Stromal cell of bone marrow (primary cell): ENCODE measurements at regions not wholly inside any gene's neighbourhood (a gene's known extent, or its start where the extent isn't known, plus 50 kb on each side); places are given as distances from the start of the nearest gene placed in this dataset.

Experiments used
- DNase-seq: peaks from one replicate; pipeline ENCODE4 v3.0.0-alpha.2; 2012; ENCODE audit warnings: low read depth

GRCh38 chr15:95874637-95875036, 455.9 kb upstream of the NR2F2 start:
- DNase-seq: no peak

GRCh38 chr15:95875121-95875643, 455.3 kb upstream of the NR2F2 start:
- DNase-seq: peak; percentile 73

GRCh38 chr15:95880031-95880570, 450.4 kb upstream of the NR2F2 start:
- no peak for DNase-seq

GRCh38 chr15:95880630-95881029, 449.9 kb upstream of the NR2F2 start:
- no peak for DNase-seq

GRCh38 chr15:95883064-95883463, 447.4 kb upstream of the NR2F2 start:
- no peak for DNase-seq

GRCh38 chr15:95884276-95884675, 446.2 kb upstream of the NR2F2 start:
- peak; percentile 18 for DNase-seq

GRCh38 chr15:95887666-95888390, 442.7 kb upstream of the NR2F2 start:
- no peak for DNase-seq

- no peak for DNase-seq
Measured at GRCh38 chr15:95888762-95889161, 441.7 kb upstream of the NR2F2 start.

GRCh38 chr15:95894407-95894956, 436.0 kb upstream of the NR2F2 start:
- no peak for DNase-seq

GRCh38 chr15:95895508-95895907, 435.0 kb upstream of the NR2F2 start:
- no peak for DNase-seq

GRCh38 chr15:95897651-95898050, 432.8 kb upstream of the NR2F2 start:
- DNase-seq: no peak

GRCh38 chr15:95898761-95899160, 431.7 kb upstream of the NR2F2 start:
- DNase-seq: no peak

GRCh38 chr15:95901271-95901670, 429.2 kb upstream of the NR2F2 start:
- no peak for DNase-seq

- DNase-seq: no peak
Measured at GRCh38 chr15:95902606-95903005, 427.9 kb upstream of the NR2F2 start.

- no peak for DNase-seq
Measured at GRCh38 chr15:95903352-95903751, 427.1 kb upstream of the NR2F2 start.

- no peak for DNase-seq
Measured at GRCh38 chr15:95910643-95911212, 419.8 kb upstream of the NR2F2 start.

- DNase-seq: no peak
Measured at GRCh38 chr15:95911570-95912279, 418.8 kb upstream of the NR2F2 start.

GRCh38 chr15:95912280-95912625, 418.2 kb upstream of the NR2F2 start:
- no peak for DNase-seq

GRCh38 chr15:95912728-95913127, 417.8 kb upstream of the NR2F2 start:
- no peak for DNase-seq

- DNase-seq: no peak
Measured at GRCh38 chr15:95916568-95916967, 413.9 kb upstream of the NR2F2 start.

GRCh38 chr15:95918525-95918924, 412.0 kb upstream of the NR2F2 start:
- no peak for DNase-seq

GRCh38 chr15:95919460-95919859, 411.0 kb upstream of the NR2F2 start:
- no peak for DNase-seq

GRCh38 chr15:95921404-95921803, 409.1 kb upstream of the NR2F2 start:
- no peak for DNase-seq
